Spleen (tissue), 11 donors: ENCODE measurements at regions not wholly inside any gene's neighbourhood (a gene's known extent, or its start where the extent isn't known, plus 50 kb on each side); places are given as distances from the start of the nearest gene placed in this dataset.
"Not testable (repeated sequence)": the region's sequence is repeated elsewhere in the genome, so short reads cannot be mapped to it uniquely, and the experiment has no call there.

Experiments
- DNase-seq: peaks from one replicate; pipeline ENCODE4 v3.0.0-alpha.2; 2020
- H3K27ac ChIP-seq, 8 donors: fragments of 200-600 bp; sonication (generic) in 7 of 8; 1 replicate in 4 of 8; 2 replicates in 4 of 8; pipeline versions ENCODE4 v1.5.0 to v1.8.0; 2016 to 2021; ENCODE audit warnings: inconsistent platforms in 4 of 8, mild to moderate bottlenecking in 4 of 8, moderate library complexity in 1 of 8
- H3K27me3 ChIP-seq, 7 donors: fragments of 200-600 bp; sonication (generic) in 6 of 7; replicated peaks in 1 of 7; 1 replicate in 4 of 7; 2 replicates in 3 of 7; pipeline versions ENCODE4 v1.5.0 to v1.8.0; 2016 to 2021; ENCODE audit warnings: inconsistent platforms in 3 of 7, mild to moderate bottlenecking in 1 of 7
- H3K36me3 ChIP-seq, 6 donors: fragments of 200-600 bp; sonication (generic) in 5 of 6; 1 replicate in 4 of 6; 2 replicates in 2 of 6; pipeline versions ENCODE4 v1.5.0 to v1.8.0; 2016 to 2021; ENCODE audit warnings: inconsistent platforms in 2 of 6
- H3K4me1 ChIP-seq, 6 donors: fragments of 200-600 bp; sonication (generic) in 5 of 6; 1 replicate in 3 of 6; 2 replicates in 3 of 6; pipeline versions ENCODE4 v1.5.0 to v1.8.0; 2016 to 2021; ENCODE audit warnings: inconsistent platforms in 3 of 6
- H3K4me3 ChIP-seq, 8 donors: fragments of 200-600 bp; sonication (generic) in 7 of 8; 1 replicate in 4 of 8; 2 replicates in 4 of 8; pipeline versions ENCODE4 v1.5.0 to v1.8.0; 2016 to 2021; ENCODE audit warnings: inconsistent platforms in 4 of 8, mild to moderate bottlenecking in 4 of 8, moderate library complexity in 2 of 8
- H3K9me3 ChIP-seq, 8 donors: fragments of 200-600 bp; sonication (generic) in 7 of 8; 1 replicate in 4 of 8; 2 replicates in 4 of 8; pipeline versions ENCODE4 v1.5.0 to v1.8.0; 2016 to 2021; ENCODE audit warnings: inconsistent platforms in 4 of 8
- POLR2A ChIP-seq, 3 donors: fragments of 450-650 bp; IDR thresholded peaks; one replicate each; pipeline ENCODE4 v1.5.1; 2017; ENCODE audit warnings: antibody characterized with exemption in 3 of 3, mild to moderate bottlenecking in 1 of 3
- POLR2AphosphoS5 ChIP-seq, 3 donors: sonication (generic); formaldehyde crosslinking; IDR thresholded peaks; one replicate each; pipeline ENCODE4 v1.5.1; 2017; ENCODE audit warnings: antibody characterized with exemption in 3 of 3
- WGBS, 5 donors: extraction: QIAGEN DNeasy Blood & Tissue Kit in 3 of 5; methylation state at CpG; one replicate each; pipeline versions ENCODE4 v1.1.5 to v1.1.7; 2013 to 2018; 5-methylcytosine and 5-hydroxymethylcytosine counted together
- intact Hi-C: fragments of 100-400 bp; cut with DNase I; formaldehyde crosslinking; loops from one replicate; pipeline ENCODE4 v1.15.0; 2023; ENCODE audit warnings: low total_unique reads
- TF ChIP-seq, protein P1 (sequence below), 11 experiments: fragments of 200-600 bp in 7 of 11; fragments of 450-650 bp in 4 of 11; sonication (generic) in 4 of 11; IDR thresholded peaks in 8 of 11; conservative IDR thresholded peaks in 3 of 11; 1 replicate in 7 of 11; 2 replicates in 4 of 11; pipeline versions ENCODE4 v1.4.0 to v1.8.0; 2016 to 2021; ENCODE audit warnings: antibody characterized with exemption in 11 of 11, inconsistent platforms in 4 of 11, mild to moderate bottlenecking in 1 of 11
- donor health status: healthy with polysubstance abuse.
- donor health status: DM: no; HTN: no; CAD: no; lungs with moderate emphysema.
- donor health status: DM: no; HTN: no; CAD: no.
- donor health status: Bipolar disorder and iron deficiency.
- donor health status: healthy.
- donor health status: DM: no; HTN: no; CAD: no.
- donor health status: DM: yes; HTN: yes; CAD: no.

DNA sequence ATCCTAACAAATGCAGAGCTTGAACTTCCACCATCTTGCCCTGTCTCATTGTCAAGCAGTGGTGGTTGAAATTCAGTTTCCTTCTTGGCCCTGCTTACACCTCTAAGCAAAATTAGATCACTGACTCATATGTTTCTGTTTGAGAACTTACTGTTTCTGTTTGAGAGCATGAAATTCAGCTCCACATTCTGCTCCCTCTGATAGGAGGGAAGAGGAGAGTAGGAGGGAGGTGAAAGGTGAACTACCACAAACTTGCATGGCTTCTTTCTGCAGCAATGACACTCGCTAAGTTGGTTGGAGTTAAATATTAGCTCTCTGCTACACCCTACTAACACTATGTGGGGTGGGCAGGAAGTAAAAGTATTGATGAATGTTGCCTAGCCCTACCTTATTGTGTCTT, 117.8 kb upstream of the EDA2R start:
- Histone ChIP-seq H3K27me3 (no peaks in the 10 kb centered on the region), H3K9me3 (no peaks in the 10 kb centered on the region), H3K36me3 (no peaks in the 10 kb centered on the region), H3K4me3 (no peak overlapping the region), H3K4me1 (no peaks in the 10 kb centered on the region), H3K27ac (no peak overlapping the region)
- no peak for DNase-seq
- intact Hi-C loops = no loop called here
- TF ChIP-seq, protein P1, sequence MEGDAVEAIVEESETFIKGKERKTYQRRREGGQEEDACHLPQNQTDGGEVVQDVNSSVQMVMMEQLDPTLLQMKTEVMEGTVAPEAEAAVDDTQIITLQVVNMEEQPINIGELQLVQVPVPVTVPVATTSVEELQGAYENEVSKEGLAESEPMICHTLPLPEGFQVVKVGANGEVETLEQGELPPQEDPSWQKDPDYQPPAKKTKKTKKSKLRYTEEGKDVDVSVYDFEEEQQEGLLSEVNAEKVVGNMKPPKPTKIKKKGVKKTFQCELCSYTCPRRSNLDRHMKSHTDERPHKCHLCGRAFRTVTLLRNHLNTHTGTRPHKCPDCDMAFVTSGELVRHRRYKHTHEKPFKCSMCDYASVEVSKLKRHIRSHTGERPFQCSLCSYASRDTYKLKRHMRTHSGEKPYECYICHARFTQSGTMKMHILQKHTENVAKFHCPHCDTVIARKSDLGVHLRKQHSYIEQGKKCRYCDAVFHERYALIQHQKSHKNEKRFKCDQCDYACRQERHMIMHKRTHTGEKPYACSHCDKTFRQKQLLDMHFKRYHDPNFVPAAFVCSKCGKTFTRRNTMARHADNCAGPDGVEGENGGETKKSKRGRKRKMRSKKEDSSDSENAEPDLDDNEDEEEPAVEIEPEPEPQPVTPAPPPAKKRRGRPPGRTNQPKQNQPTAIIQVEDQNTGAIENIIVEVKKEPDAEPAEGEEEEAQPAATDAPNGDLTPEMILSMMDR (IDR thresholded peaks at IDR 0.05 in 8 of 11, conservative IDR thresholded peaks at IDR 0.05 in 3 of 11) = no peak
- TF ChIP-seq POLR2AphosphoS5 (IDR thresholded peaks at IDR 0.05) (no peak), POLR2A (IDR thresholded peaks at IDR 0.05) (no peak)
- WGBS, 5 donors = 35 to 71% (median 67%) methylated on average over 1 of the region's 1 CpG

DNA sequence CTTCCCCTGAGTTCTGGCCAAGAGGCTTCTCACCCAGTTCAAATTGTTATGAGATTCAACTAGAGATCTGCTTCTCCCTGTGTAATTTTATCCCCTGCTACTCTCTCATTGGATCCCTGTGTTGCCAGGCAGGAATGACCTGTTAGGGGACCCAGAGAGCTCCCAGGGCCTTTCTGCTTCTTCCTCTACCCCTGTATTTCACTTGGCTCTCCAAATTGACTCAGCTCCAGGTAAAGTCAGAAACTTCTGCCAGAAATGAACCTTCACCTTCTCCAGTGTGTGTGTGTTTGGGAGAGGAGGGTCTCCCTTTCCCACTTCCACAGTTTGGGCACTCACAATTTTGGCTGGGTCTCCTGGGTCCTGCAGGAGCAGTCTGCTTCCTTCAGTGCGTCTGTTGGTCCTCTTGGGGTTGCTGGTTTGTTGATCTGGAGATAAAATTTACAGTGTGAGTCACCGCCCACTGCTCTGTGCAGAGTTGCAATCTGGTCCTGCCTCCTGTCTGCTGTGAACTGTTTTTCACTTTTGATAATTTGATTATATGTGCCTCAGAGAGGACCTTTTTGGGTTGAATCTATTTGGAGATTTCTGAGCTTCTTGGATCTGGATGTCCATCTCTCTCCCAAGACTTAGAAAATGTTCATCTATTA, 112.4 kb upstream of the EDA2R start:
- Histone ChIP-seq H3K27ac (no peak overlapping the region), H3K36me3 (no peaks in the 10 kb centered on the region), H3K4me3 (no peak overlapping the region), H3K4me1 (no peaks in the 10 kb centered on the region), H3K9me3 (no peaks in the 10 kb centered on the region), H3K27me3 (peaks cover 0 to 10% (median 0%) of the 10 kb centered on the region in 7 donors)
- intact Hi-C loops = no loop called here
- TF ChIP-seq, protein P1 (IDR thresholded peaks at IDR 0.05 in 8 of 11, conservative IDR thresholded peaks at IDR 0.05 in 3 of 11) = no peak
- no peak for TF ChIP-seq POLR2A (IDR thresholded peaks at IDR 0.05)
- no peak for TF ChIP-seq POLR2AphosphoS5 (IDR thresholded peaks at IDR 0.05)
- 48 to 65% (median 50%) methylated on average over 2 of the region's 2 CpGs for WGBS, 5 donors
- no peak for DNase-seq

DNA sequence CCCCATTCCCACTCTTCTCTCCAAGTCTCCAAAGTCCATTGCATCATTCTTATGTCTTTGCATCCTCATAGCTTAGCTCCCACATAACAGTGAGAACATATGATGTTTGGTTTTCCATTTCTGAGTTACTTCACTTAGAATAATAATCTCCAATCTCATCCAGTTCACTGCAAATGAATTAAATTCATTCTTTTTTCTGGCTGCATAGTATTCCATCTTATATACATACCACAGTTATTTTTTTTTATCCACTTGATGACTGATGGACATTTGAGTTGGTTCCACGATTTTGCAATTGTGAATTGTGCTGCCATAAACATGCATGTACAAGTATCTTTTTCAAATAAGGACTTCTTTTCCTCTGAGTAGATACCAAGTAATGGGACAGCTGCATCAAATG, 105.6 kb upstream of the EDA2R start:
- H3K36me3 ChIP-seq, H3K4me3 ChIP-seq, H3K27me3 ChIP-seq, H3K27ac ChIP-seq, H3K4me1 ChIP-seq, DNase-seq, intact Hi-C loops: not testable (repeated sequence)
- 57 to 100% (median 71%) methylated on average over 1 of the region's 1 CpG for WGBS, 5 donors
- peaks cover 0 to 26% (median 10%) of the 10 kb centered on the region in 8 donors for H3K9me3 ChIP-seq

DNA sequence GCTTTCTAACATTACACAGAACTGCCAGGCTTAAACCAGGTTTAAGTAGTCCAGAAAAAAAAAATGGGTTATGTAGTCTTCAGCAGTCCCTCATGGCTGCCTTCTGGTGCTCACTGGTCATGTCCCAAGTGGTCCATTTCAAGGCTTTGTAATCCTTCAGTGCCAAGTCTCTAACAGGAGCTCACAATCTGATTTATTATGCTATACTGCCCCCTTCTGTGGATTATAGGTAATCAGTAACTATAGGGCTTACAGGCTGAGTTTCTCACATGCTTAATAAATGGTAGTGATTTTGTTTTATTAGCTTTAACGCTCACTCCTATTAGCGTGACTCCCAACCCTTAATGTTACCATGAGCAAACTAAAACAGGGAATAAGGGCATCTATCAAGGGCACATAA, 92.5 kb upstream of the EDA2R start:
- H3K4me3 ChIP-seq = no peak overlapping the region
- no peaks in the 10 kb centered on the region for H3K36me3 ChIP-seq
- no peaks in the 10 kb centered on the region for H3K9me3 ChIP-seq
- H3K27ac ChIP-seq = no peak overlapping the region
- TF ChIP-seq, protein P1 (IDR thresholded peaks at IDR 0.05 in 8 of 11, conservative IDR thresholded peaks at IDR 0.05 in 3 of 11) = peak in 5 of 11 experiments; percentile 17 to 35 (median 26)
- no peak for TF ChIP-seq POLR2A (IDR thresholded peaks at IDR 0.05)
- H3K27me3 ChIP-seq = no peaks in the 10 kb centered on the region
- intact Hi-C loops = loop anchor here (5.0 kb wide), 1 partner anchor 1149 kb away; no protein-coding TSS in a partner anchor
- WGBS, 5 donors = 30 to 46% (median 40%) methylated on average over 2 of the region's 2 CpGs
- peaks cover 0 to 4% (median 0%) of the 10 kb centered on the region in 6 donors for H3K4me1 ChIP-seq
- no peak for DNase-seq
